Common myeloid progenitor, CD34-positive (primary cell): ENCODE measurements at regions not wholly inside any gene's neighbourhood (a gene's known extent, or its start where the extent isn't known, plus 50 kb on each side); places are given as distances from the start of the nearest gene placed in this dataset.
A peak's percentile ranks its signal among the peaks of the same experiment; 100 is the strongest.

Experiments used
- CTCF ChIA-PET: fragments of 350-600 bp; sonication (Branson Sonifier 250); formaldehyde crosslinking; loops from one replicate; lab custom pipeline; 2021; ENCODE audit warnings: antibody characterized with exemption; lab: Charles Lee
- POLR2A ChIA-PET: fragments of 350-600 bp; sonication (Branson Sonifier 250); formaldehyde crosslinking; loops from one replicate; lab custom pipeline; 2021; ENCODE audit warnings: antibody characterized with exemption; lab: Charles Lee
- DNase-seq, 3 donors: peaks; one replicate each; pipeline versions ENCODE4 v3.0.0 to v3.0.0-alpha.2; 2013
- H3K27ac ChIP-seq, 2 experiments: 1 replicate in 1 of 2; 2 replicates in 1 of 2; pipeline ENCODE4 v1.7.0; 2013; ENCODE audit warnings: inconsistent platforms in 2 of 2, low read length in 2 of 2, mild to moderate bottlenecking in 2 of 2, low read depth in 1 of 2, moderate library complexity in 1 of 2; ENCODE audit not compliant: severe bottlenecking in 2 of 2, insufficient read depth in 1 of 2, poor library complexity in 1 of 2
- H3K27me3 ChIP-seq, 5 experiments: replicated peaks in 2 of 5; 1 replicate in 3 of 5; 2 replicates in 2 of 5; pipeline versions ENCODE4 v1.6.1 to v1.7.0; 2013; ENCODE audit warnings: low read length in 4 of 5, mild to moderate bottlenecking in 2 of 5, moderate library complexity in 2 of 5, inconsistent platforms in 1 of 5; ENCODE audit not compliant: insufficient read depth in 5 of 5, control insufficient read depth in 4 of 5
- H3K36me3 ChIP-seq, 4 experiments: 1 replicate in 2 of 4; 2 replicates in 2 of 4; pipeline versions ENCODE4 v1.6.1 to v1.7.0; 2013; ENCODE audit warnings: low read length in 3 of 4, control low read depth in 1 of 4, mild to moderate bottlenecking in 1 of 4; ENCODE audit not compliant: control insufficient read depth in 4 of 4, insufficient read depth in 4 of 4
- H3K4me1 ChIP-seq, 4 experiments: 1 replicate in 3 of 4; 2 replicates in 1 of 4; pipeline versions ENCODE4 v1.6.1 to v1.7.1; 2013; ENCODE audit warnings: low read length in 3 of 4, mild to moderate bottlenecking in 3 of 4, control low read depth in 1 of 4, inconsistent platforms in 1 of 4, moderate library complexity in 1 of 4; ENCODE audit not compliant: control insufficient read depth in 4 of 4, insufficient read depth in 4 of 4; ENCODE audit errors: control extremely low read depth in 1 of 4
- H3K4me3 ChIP-seq, 7 experiments: 1 replicate in 4 of 7; 2 replicates in 3 of 7; pipeline versions ENCODE4 v1.5.1 to v1.7.0; 2013; ENCODE audit warnings: mild to moderate bottlenecking in 7 of 7, low read length in 6 of 7, moderate library complexity in 6 of 7, inconsistent platforms in 2 of 7, low read depth in 2 of 7, control low read depth in 1 of 7; ENCODE audit not compliant: insufficient read depth in 4 of 7, control insufficient read depth in 1 of 7; ENCODE audit errors: extremely low read depth in 1 of 7
- H3K9me3 ChIP-seq, 5 experiments: 1 replicate in 4 of 5; 2 replicates in 1 of 5; pipeline versions ENCODE4 v1.6.1 to v1.7.1; 2013; ENCODE audit warnings: low read length in 4 of 5, mild to moderate bottlenecking in 2 of 5, inconsistent platforms in 1 of 5, low read depth in 1 of 5, moderate library complexity in 1 of 5; ENCODE audit not compliant: control insufficient read depth in 4 of 5, insufficient read depth in 2 of 5; ENCODE audit errors: control extremely low read depth in 1 of 5
- WGBS: methylation state at CpG from one replicate; pipeline ENCODE4 v1.1.5; 2013; ENCODE audit not compliant: insufficient coverage; 5-methylcytosine and 5-hydroxymethylcytosine counted together

GRCh38 chr2:61688369-61689334 lies 150.5 kb upstream of the XPO1 start:
- ChIA-PET POLR2A (no interaction called here), CTCF (interaction anchor here (0.7 kb wide), 1 partner anchor 138 kb away, joined by 5 read pairs; no protein-coding TSS in a partner anchor)
- Histone ChIP-seq H3K27me3 (no peaks in the 10 kb centered on the region), H3K9me3 (peaks cover 0 to 3% (median 0%) of the 10 kb centered on the region in 5 experiments), H3K36me3 (no peaks in the 10 kb centered on the region), H3K4me3 (no peak overlapping the region), H3K4me1 (no peaks in the 10 kb centered on the region), H3K27ac (no peak overlapping the region)
- DNase-seq, result no peak
- 100% methylated on average over 9 of the region's 17 CpGs for WGBS

GRCh38 chr2:61679096-61679495 lies 140.9 kb upstream of the XPO1 start:
- H3K27me3 ChIP-seq, result no peaks in the 10 kb centered on the region
- CTCF ChIA-PET, result no interaction called here
- POLR2A ChIA-PET, result no interaction called here

GRCh38 chr2:61677942-61678341 lies 139.8 kb upstream of the XPO1 start:
- no peak for DNase-seq
- no peaks in the 10 kb centered on the region for H3K36me3 ChIP-seq
- CTCF ChIA-PET, result no interaction called here
- POLR2A ChIA-PET, result no interaction called here
- no peak overlapping the region for H3K27ac ChIP-seq
- H3K9me3 ChIP-seq, result peaks cover 0 to 20% (median 13%) of the 10 kb centered on the region in 5 experiments
- H3K4me1 ChIP-seq, result no peaks in the 10 kb centered on the region
- no peak overlapping the region for H3K4me3 ChIP-seq
- H3K27me3 ChIP-seq, result no peaks in the 10 kb centered on the region

More at GRCh38 chr2:61679096-61679495, 140.9 kb upstream of the XPO1 start:
- Histone ChIP-seq H3K36me3 (no peaks in the 10 kb centered on the region), H3K27ac (no peak overlapping the region), H3K4me1 (no peaks in the 10 kb centered on the region), H3K4me3 (no peak overlapping the region), H3K9me3 (peaks cover 0 to 20% (median 11%) of the 10 kb centered on the region in 5 experiments)
- no peak for DNase-seq
- WGBS, result 93% methylated on average over 3 of the region's 5 CpGs

DNA sequence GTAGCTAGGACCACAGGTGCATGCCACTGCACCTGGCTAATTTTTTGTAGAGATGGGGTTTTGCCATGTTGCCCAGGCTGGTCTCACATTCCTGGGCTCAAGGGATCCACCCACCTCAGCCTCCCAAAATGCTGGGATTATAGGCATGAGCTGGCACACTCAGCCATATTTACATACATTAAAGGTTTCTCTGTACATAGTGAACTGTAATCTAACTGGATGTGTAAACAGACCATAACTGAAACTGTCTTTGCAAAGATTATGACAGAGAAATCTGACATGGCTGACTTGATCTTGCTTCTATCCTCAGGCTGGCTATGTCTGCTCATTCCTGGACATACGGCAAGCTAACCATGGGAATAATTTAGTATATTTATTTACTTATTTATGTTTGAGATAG lies 139.2 kb upstream of the XPO1 start:
- Histone ChIP-seq H3K4me3 (no peak overlapping the region), H3K27me3 (no peaks in the 10 kb centered on the region), H3K27ac (no peak overlapping the region), H3K4me1 (no peaks in the 10 kb centered on the region), H3K9me3 (peaks cover 0 to 20% (median 13%) of the 10 kb centered on the region in 5 experiments), H3K36me3 (no peaks in the 10 kb centered on the region)
- ChIA-PET CTCF (no interaction called here), POLR2A (no interaction called here)
- no CpG with 5 or more reads among the region's 1 CpG for WGBS
- no peak for DNase-seq

GRCh38 chr2:61675204-61675603 lies 137.0 kb upstream of the XPO1 start:
- Histone ChIP-seq H3K27ac (no peak overlapping the region), H3K9me3 (peaks cover 0 to 20% (median 13%) of the 10 kb centered on the region in 5 experiments), H3K27me3 (no peaks in the 10 kb centered on the region), H3K36me3 (no peaks in the 10 kb centered on the region), H3K4me3 (no peak overlapping the region), H3K4me1 (peaks cover 0 to 4% (median 0%) of the 10 kb centered on the region in 4 experiments)
- no peak for DNase-seq
- POLR2A ChIA-PET, result interaction anchor here (0.6 kb wide), 1 partner anchor 159 kb away, joined by 5 read pairs; no protein-coding TSS in a partner anchor
- CTCF ChIA-PET, result interaction anchor here (1.3 kb wide), 1 partner anchor 15 kb away, joined by 3 read pairs; no protein-coding TSS in a partner anchor

- peak overlapping the region in 1 of 2 experiments; percentile 76 for H3K27ac ChIP-seq
- no peak for DNase-seq
- no peaks in the 10 kb centered on the region for H3K36me3 ChIP-seq
- H3K9me3 ChIP-seq, result peaks cover 0 to 16% (median 13%) of the 10 kb centered on the region in 5 experiments
- H3K4me1 ChIP-seq, result peaks cover 0 to 4% (median 0%) of the 10 kb centered on the region in 4 experiments
- no peak overlapping the region for H3K4me3 ChIP-seq
- no peaks in the 10 kb centered on the region for H3K27me3 ChIP-seq
- POLR2A ChIA-PET, result no interaction called here
- WGBS, result 100% methylated on average over 4 of the region's 5 CpGs
- CTCF ChIA-PET, result no interaction called here
Measured at GRCh38 chr2:61671561-61672315, 133.6 kb upstream of the XPO1 start.
